Activated CD4-positive, alpha-beta T cell treated with anti-CD3 and anti-CD28 coated beads, Interleukin-2, amount 50 U/mL, for 16 hours (primary cell): ENCODE measurements at regions not wholly inside any gene's neighbourhood (a gene's known extent, or its start where the extent isn't known, plus 50 kb on each side); places are given as distances from the start of the nearest gene placed in this dataset.
A peak's percentile ranks its signal among the peaks of the same experiment; 100 is the strongest.

Experiments used
- DNase-seq: peaks from one replicate; pipeline ENCODE4 v3.0.0-alpha.2; 2020

DNA sequence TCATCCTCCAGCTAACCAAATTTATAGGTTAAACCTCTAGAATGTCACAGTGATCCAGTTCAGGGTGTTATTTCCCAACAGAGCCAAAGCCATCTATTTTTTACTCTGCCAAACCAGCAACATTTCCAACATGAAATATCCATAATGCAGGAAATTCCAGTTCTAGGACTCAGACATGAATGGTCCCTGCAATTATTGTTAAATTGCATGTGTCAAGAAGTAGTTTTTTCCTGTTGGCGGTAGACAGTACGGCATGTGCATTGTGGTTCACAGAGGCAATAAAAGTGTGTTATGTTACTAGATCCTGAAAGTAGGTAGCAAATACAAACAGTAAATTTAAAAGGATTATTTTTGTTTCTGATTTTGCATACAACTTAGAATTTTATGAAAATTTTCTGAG lies 215.7 kb upstream of the THBS1 start:
- no peak for DNase-seq

GRCh38 chr15:39365873-39366272 lies 215.0 kb upstream of the THBS1 start:
- no peak for DNase-seq

DNA sequence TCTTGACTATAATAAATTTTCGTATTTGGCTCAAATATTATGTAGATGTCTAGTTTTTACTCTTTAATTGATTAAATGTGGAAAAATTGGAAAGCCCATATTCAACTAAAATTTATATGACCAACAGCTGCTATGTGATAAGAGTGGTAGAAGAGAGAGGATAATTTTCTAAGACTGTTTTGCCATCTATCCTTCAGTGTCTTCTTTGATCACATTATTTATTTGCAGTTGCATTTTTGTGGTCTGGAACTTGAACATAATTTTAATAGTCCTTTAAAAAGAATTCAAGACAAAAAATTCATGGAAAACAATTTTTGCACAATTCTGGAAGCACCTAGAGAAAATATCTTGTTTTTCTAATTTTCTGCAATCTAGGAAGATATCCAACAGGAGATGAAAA lies 213.3 kb upstream of the THBS1 start:
- no peak for DNase-seq

- no peak for DNase-seq
Measured at GRCh38 chr15:39369768-39370167, 211.1 kb upstream of the THBS1 start.

DNA sequence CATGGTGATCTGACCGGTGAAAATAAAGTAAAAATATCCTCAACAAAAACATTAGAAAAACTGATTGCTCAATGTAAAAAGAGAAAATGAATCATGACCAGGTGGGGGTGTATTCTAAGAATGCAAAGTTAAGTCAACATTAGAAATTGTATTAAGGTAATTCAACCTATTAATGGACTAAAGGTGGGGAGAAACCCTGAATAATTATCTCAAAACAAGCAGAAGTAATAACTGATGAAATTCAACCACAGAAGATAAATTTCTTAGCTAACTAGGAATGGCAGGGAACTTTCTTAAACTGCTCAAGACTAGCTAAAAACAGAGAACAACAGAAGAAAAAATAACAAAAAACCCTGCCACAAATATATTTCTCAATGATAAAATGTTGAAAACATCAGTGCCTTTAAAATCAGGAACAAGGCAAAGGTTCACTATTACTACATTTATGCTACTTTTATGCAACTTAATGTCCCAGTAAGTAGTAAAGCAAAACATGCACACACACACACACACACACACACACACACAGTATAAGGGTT lies 204.4 kb upstream of the THBS1 start:
- no peak for DNase-seq

- DNase-seq: no peak
Measured at GRCh38 chr15:39381517-39381916, 199.4 kb upstream of the THBS1 start.

DNA sequence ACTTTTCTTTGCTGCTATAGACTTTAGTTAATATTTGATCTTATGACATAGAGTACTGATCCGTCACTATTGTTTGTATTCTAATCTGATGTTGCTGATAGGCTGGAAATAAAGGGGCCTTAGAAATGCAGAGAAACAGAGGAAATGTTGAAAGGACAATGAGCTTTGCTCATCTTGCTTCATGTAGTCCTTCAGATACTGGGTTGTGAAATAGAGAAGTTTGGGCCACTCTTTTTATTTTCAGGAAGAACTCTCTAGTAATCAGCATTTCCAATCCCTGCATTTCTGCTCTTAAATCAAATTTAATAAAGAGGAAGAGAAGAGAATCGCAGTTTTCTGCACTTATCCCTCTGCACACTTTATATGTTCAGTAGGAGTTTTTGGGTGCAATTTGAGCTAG lies 192.8 kb upstream of the THBS1 start:
- no peak for DNase-seq

DNA sequence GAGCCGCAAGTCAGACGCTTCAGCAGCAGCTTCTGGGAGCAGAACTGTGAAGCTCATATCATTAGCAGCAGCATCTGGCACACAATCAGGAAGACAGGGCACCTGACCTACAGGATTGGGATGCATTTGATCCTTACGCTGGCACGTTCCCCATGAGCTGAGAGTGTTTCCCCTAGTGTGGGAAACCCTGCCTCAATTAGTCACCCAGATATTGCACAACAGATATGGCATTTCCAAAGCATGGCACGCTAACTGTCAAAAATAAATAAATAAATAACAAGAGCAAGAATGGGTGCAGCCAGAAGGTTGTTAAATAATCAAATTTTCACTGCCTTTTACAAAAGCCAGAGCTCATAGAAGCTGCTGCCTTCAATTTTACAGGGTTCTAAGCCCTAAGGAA lies 189.6 kb upstream of the THBS1 start:
- DNase-seq: no peak

DNA sequence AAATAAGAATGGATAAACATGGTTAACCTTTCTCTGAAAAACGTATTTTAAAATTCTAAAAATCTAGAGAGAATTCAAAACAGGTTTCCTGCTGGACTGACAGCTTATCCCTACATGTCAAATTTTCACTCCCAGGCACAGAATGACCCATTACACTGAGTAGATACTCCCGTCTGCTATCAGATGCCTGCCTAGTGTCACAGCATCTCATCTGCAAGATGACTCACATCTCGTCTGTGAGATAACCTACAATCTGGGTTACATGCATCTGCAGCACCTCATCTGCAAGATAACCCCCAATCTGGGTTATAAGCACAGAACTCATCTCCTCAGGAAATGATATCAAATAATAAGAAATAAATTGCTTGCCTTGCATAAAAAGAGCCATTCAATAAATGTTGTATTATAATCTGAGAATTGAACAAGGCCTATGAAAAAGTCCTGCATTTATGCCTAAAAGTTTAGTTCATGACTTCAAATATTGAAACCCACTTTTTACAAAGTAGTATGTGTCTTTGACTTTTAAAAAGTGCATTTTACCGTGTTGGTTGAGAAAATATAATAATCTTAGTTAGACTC lies 188.3 kb upstream of the THBS1 start:
- DNase-seq: no peak

DNA sequence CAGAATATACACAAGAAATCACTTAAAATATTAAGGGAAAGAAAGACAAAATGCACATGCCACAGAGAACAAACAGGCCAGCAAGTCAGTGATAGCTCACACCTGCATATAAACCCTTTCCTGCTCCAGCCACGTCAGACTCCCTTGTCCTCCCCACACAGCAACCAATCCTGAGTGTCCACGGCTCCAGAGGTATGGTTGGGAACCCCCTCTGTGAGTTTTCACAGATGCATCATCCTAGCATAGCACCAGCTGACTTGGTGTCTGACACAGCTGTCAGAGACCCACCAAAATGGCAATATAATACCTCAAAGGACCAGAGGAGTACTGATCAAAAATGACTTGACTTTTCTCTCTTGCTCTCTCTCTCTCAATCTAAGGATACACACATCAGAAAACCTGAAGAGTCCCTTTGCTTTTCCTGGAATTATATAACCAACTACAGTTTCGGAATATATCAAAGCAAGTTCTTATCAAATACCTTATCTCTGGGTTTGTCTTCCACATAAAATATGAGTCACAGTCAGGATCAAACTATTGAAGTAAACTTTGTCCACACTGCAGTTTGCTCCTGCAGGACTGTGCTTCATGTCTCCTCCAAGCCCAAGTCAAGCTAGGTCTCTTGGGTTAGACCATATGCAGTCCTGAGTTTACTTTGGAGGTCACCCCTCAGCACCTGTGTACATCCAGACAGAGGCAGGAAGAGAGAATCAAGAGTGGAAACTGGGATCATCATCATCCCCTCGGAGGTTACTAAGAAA lies 187.1 kb upstream of the THBS1 start:
- no peak for DNase-seq

- no peak for DNase-seq
Measured at GRCh38 chr15:39394496-39394895, 186.4 kb upstream of the THBS1 start.

- DNase-seq: no peak
Measured at GRCh38 chr15:39396979-39397615, 183.8 kb upstream of the THBS1 start.

GRCh38 chr15:39397883-39398282 lies 183.0 kb upstream of the THBS1 start:
- no peak for DNase-seq

GRCh38 chr15:39399600-39399999 lies 181.3 kb upstream of the THBS1 start:
- no peak for DNase-seq

GRCh38 chr15:39400002-39400401 lies 180.9 kb upstream of the THBS1 start:
- DNase-seq: no peak

GRCh38 chr15:39400821-39401550 lies 179.9 kb upstream of the THBS1 start:
- no peak for DNase-seq

GRCh38 chr15:39403640-39404117 lies 177.2 kb upstream of the THBS1 start:
- no peak for DNase-seq

- no peak for DNase-seq
Measured at GRCh38 chr15:39404767-39405181, 176.1 kb upstream of the THBS1 start.

DNA sequence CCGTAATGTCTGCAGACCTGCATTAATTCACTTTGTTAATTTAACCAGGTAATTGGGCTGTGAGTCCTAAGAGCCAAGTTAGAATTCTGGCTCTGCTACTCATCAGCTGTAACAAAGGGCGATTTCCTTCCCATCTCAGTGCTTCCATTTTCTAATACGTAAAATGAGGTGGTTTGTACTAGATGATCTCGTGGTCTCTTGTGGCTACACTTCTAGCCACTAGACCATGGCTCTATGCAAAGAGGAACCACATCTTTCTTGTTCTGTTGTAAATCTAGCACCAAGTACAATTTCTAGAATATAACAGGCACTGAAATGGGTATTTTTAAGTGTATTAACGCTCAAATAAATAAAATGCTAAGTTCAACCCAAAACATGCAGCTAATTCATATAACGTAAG lies 174.4 kb upstream of the THBS1 start:
- no peak for DNase-seq

DNA sequence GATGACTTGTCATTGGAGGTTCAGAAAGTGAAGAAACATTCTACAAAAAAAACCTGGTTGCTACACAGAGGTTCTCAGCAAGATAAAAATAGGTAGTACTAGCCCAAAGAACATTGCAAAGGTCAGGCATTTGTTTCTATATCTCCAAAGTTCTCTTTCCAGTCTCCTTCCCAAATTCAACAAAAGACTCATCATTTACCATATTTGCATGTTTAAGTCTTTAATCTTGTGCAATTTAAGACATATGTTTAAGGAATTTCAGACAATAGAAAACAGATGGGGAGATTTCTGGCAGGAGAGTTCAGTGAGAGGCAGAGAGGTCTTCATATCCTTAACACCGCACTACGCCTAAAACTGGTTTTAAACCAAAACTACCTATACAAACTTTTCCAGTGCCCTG lies 173.8 kb upstream of the THBS1 start:
- DNase-seq: no peak

- DNase-seq: no peak
Measured at GRCh38 chr15:39409876-39410530, 170.9 kb upstream of the THBS1 start.

DNA sequence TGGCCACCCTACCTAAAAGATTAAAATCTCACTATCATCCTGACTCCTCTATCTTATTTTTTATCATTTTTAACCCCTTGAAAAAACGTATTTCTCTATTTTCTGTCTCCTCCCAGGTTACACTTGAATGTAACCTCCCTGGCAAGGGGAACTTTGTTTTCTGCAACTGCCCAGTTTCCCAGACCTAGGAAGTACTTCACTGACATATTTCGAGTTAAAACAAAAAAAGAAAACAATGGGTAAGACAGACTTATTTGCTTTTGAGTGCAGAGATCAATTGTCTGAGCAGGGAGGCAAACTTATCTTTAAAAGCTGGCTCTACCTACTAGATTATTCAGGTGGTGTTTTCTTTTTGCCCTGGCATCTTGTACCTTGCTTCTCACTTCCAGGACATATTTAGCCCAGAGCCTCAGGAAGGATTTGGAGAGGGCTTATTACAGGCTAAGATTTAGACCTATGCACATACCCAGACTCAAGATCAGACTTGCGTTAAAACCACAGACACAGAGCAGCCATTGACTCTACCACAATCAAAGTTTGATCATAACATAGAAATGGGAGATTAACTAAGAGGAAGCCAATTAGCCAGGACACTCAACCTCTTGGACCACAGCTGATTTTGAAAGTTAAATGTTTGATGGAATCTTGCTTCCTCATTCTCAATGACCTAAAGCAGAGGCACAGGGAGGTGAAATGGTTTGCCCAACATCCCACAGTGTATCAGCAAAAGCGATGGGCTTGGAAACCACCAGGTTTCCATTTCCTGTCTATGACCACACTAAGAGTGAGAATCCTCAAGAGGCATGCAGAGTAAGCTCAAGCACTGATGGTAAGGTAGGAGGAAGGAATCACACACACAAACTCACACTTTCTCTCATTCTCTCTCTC lies 169.5 kb upstream of the THBS1 start:
- DNase-seq: peak; percentile 63
